HCT116 (cell line): ENCODE measurements at regions not wholly inside any gene's neighbourhood (a gene's known extent, or its start where the extent isn't known, plus 50 kb on each side); places are given as distances from the start of the nearest gene placed in this dataset.

Experiments used
- ATAC-seq: fragments of 200-7000 bp; cut with Tn5 transposase; 2 replicates; pipeline ENCODE4 v1.9.1; 2020; ENCODE audit warnings: mild to moderate bottlenecking, moderate library complexity
- BruUV-seq: library from RNA; stranded (reverse); fragments of 400-500 nt; replicated peaks from 2 replicates; lab custom pipeline; 2021; lab: Mats Ljungman, UMichigan
- CTCF ChIA-PET: fragments of 300-600 bp; sonication (Branson Sonifier 250); formaldehyde crosslinking; loops from one replicate; lab custom pipeline; 2021; ENCODE audit warnings: antibody characterized with exemption; lab: Charles Lee
- POLR2A ChIA-PET: fragments of 300-600, 350-600 bp; sonication (Branson Sonifier 250); formaldehyde crosslinking; loops from one replicate; lab custom pipeline; 2021; ENCODE audit warnings: antibody characterized with exemption; lab: Charles Lee
- RAD21 ChIA-PET, 2 experiments: fragments of 300-600 bp; sonication (Branson Sonifier 250); formaldehyde crosslinking; loops; one replicate each; lab custom pipeline; 2023; ENCODE audit warnings: low total read pairs in 2 of 2; ENCODE audit not compliant: uncharacterized antibody in 2 of 2, unreplicated experiment in 2 of 2, low non-redundant PET in 1 of 2; lab: Charles Lee
- DNase-seq: peaks from one replicate; pipeline ENCODE4 v3.0.0-alpha.2; 2010; ENCODE audit warnings: low read depth, low spot score
- H2AFZ ChIP-seq: fragments of 200-600 bp; shearing (Covaris generic), sonication (generic); 2 replicates; pipeline ENCODE4 v1.6.1; 2017; ENCODE audit warnings: low read depth, mixed run types, mixed read lengths, antibody characterized with exemption, low read length; ENCODE audit not compliant: poor library complexity, severe bottlenecking
- H3K27ac ChIP-seq: 2 replicates; pipeline ENCODE4 v1.5.1; 2012; ENCODE audit warnings: low read depth, low read length
- H3K27me3 ChIP-seq: fragments of 200-600 bp; sonication (generic); 2 replicates; pipeline ENCODE4 v1.6.1; 2016; ENCODE audit warnings: mixed run types, low read length, mixed read lengths; ENCODE audit not compliant: insufficient read depth
- H3K36me3 ChIP-seq, 2 experiments: fragments of 200-500 bp in 1 of 2; fragments of 200-600 bp in 1 of 2; sonication (Bioruptor generic) in 1 of 2; sonication (generic) in 1 of 2; 2 replicates each; pipeline versions ENCODE4 v1.5.1 to v1.6.1; 2014 to 2016; ENCODE audit warnings: low read length in 2 of 2, inconsistent platforms in 1 of 2, mixed read lengths in 1 of 2, mixed run types in 1 of 2; ENCODE audit not compliant: insufficient read depth in 2 of 2, control insufficient read depth in 1 of 2
- H3K4me1 ChIP-seq, 2 experiments: fragments of 200-600 bp in 1 of 2; sonication (generic) in 1 of 2; 2 replicates each; pipeline versions ENCODE4 v1.5.1 to v1.6.1; 2012 to 2017; ENCODE audit warnings: low read length in 2 of 2, inconsistent platforms in 1 of 2, mild to moderate bottlenecking in 1 of 2, mixed read lengths in 1 of 2, mixed run types in 1 of 2, moderate library complexity in 1 of 2; ENCODE audit not compliant: insufficient read depth in 2 of 2, control insufficient read depth in 1 of 2
- H3K4me2 ChIP-seq: fragments of 200-600 bp; sonication (generic); 2 replicates; pipeline ENCODE4 v1.6.1; 2017; ENCODE audit warnings: mixed run types, low read length, mixed read lengths
- H3K4me3 ChIP-seq, 2 experiments: fragments of 200-600 bp in 1 of 2; sonication (generic) in 1 of 2; replicated peaks in 1 of 2; 2 replicates each; pipeline ENCODE4 v1.5.1; 2011 to 2016; ENCODE audit warnings: low read length in 2 of 2, control low read depth in 1 of 2, low read depth in 1 of 2, mild to moderate bottlenecking in 1 of 2, mixed read lengths in 1 of 2, mixed run types in 1 of 2
- H3K79me2 ChIP-seq: fragments of 200-600 bp; sonication (generic); 2 replicates; pipeline ENCODE4 v1.6.1; 2017; ENCODE audit warnings: mild to moderate bottlenecking, mixed run types, low read length, moderate library complexity, mixed read lengths; ENCODE audit not compliant: insufficient read depth
- H3K9ac ChIP-seq: fragments of 200-600 bp; sonication (generic); 2 replicates; pipeline ENCODE4 v1.6.1; 2016; ENCODE audit warnings: low read length, mixed read lengths
- H3K9me2 ChIP-seq: fragments of 200-600 bp; sonication (generic), shearing (Covaris generic); 2 replicates; pipeline ENCODE4 v1.6.1; 2017; ENCODE audit warnings: mixed run types, mild to moderate bottlenecking, moderate library complexity; ENCODE audit not compliant: insufficient read depth
- H3K9me3 ChIP-seq, 2 experiments: fragments of 200-500 bp in 1 of 2; fragments of 200-600 bp in 1 of 2; sonication (Bioruptor generic) in 1 of 2; sonication (generic) in 1 of 2; 2 replicates each; pipeline ENCODE4 v1.6.1; 2014 to 2017; ENCODE audit warnings: low read length in 2 of 2, mixed read lengths in 2 of 2, inconsistent platforms in 1 of 2, low read depth in 1 of 2, mild to moderate bottlenecking in 1 of 2, mixed run types in 1 of 2, moderate library complexity in 1 of 2; ENCODE audit not compliant: control insufficient read depth in 1 of 2, insufficient read depth in 1 of 2
- H4K20me1 ChIP-seq: fragments of 200-600 bp; sonication (generic), shearing (Covaris generic); 2 replicates; pipeline ENCODE4 v1.6.1; 2017; ENCODE audit warnings: mixed run types, mild to moderate bottlenecking, moderate library complexity; ENCODE audit not compliant: insufficient read depth
- CBX3 ChIP-seq: IDR thresholded peaks from 2 replicates; pipeline ENCODE4 v1.6.1; 2012; ENCODE audit warnings: low read depth
- CEBPB ChIP-seq: IDR thresholded peaks from 2 replicates; pipeline ENCODE4 v1.6.1; 2012; ENCODE audit warnings: low read depth
- ELF1 ChIP-seq: IDR thresholded peaks from 2 replicates; pipeline ENCODE4 v1.6.1; 2012; ENCODE audit warnings: low read depth, borderline replicate concordance
- EZH2 ChIP-seq: fragments of 200-600 bp; sonication (generic); IDR thresholded peaks from 2 replicates; pipeline ENCODE4 v1.6.1; 2017; ENCODE audit warnings: antibody characterized with exemption, mixed run types
- JUND ChIP-seq: IDR thresholded peaks from 2 replicates; pipeline ENCODE4 v1.6.1; 2012
- POLR2A ChIP-seq: IDR thresholded peaks from 2 replicates; pipeline ENCODE4 v1.7.0; 2011; ENCODE audit warnings: borderline replicate concordance; ENCODE audit not compliant: insufficient read depth, insufficient read length; ENCODE audit errors: extremely low read depth
- POLR2AphosphoS5 ChIP-seq: IDR thresholded peaks from 2 replicates; pipeline ENCODE4 v1.6.1; 2011; ENCODE audit warnings: mild to moderate bottlenecking, low read depth, low read length, moderate library complexity
- SIN3A ChIP-seq: IDR thresholded peaks from 2 replicates; pipeline ENCODE4 v1.6.1; 2012; ENCODE audit warnings: low read depth
- SRF ChIP-seq: IDR thresholded peaks from 2 replicates; pipeline ENCODE4 v1.6.1; 2012; ENCODE audit warnings: low read depth
- YY1 ChIP-seq: IDR thresholded peaks from 2 replicates; pipeline ENCODE4 v1.6.1; 2011; ENCODE audit warnings: low read length, low read depth, moderate library complexity, mild to moderate bottlenecking; ENCODE audit not compliant: insufficient replicate concordance; ENCODE audit errors: extremely low read depth
- ZFX ChIP-seq: fragments of 450-650 bp; IDR thresholded peaks from 2 replicates; pipeline ENCODE4 v1.6.1; 2017
- intact Hi-C: fragments of 100-400 bp; cut with micrococcal nuclease; formaldehyde crosslinking; loops from 2 replicates; pipeline ENCODE4 v1.10.0; 2022
- TF ChIP-seq, protein P1 (sequence below): IDR thresholded peaks from 2 replicates; pipeline ENCODE4 v1.6.1; 2012
- TF ChIP-seq, protein P2 (sequence below): IDR thresholded peaks from 2 replicates; pipeline ENCODE4 v1.6.1; 2011; ENCODE audit warnings: mild to moderate bottlenecking, low read length, moderate library complexity; ENCODE audit not compliant: insufficient replicate concordance; ENCODE audit errors: extremely low read depth
- TF ChIP-seq, protein P3 (sequence below): IDR thresholded peaks from 2 replicates; pipeline ENCODE4 v1.6.1; 2012; ENCODE audit warnings: low read depth

DNA sequence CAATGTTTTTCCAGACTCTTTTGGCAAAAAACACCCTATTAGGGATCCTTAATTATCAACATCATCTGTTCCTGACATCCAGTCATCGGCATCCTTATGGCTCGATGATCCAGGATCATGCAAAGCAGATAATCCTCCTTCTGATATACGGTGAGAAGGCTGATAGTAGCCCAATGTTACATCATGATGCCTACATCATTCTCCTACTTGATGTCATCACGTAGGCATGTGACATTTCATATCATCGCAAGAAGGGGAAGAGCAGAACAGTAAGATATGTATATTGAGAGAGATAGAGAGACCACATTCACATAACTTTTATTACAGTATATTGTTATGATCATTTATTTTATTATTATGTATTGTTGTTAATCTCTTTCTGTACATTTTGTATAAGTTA is 168.6 kb downstream of the ADAMTS15 start (continued):
- TF ChIP-seq ELF1 (no peak), EZH2 (no peak), ZFX (no peak)
- TF ChIP-seq, protein P1, sequence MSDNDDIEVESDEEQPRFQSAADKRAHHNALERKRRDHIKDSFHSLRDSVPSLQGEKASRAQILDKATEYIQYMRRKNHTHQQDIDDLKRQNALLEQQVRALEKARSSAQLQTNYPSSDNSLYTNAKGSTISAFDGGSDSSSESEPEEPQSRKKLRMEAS: no peak

DNA sequence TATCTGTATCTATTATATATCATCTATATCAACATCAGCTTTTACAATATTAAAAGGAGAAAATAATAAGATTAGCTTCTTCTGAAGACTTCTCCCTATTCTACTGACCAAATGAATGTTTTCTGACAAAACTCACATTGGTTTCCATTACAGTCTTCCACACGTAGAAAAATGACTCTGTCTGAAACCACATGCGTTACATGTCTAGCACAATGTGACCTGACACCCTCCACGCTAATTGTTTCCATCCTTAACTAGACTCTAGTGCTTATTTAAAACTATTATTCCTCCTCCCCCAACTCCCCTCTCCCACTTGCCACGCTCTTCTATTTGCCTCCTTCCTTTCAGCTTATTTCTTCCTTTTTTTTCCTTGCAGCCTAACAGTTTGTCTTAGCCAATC is 172.1 kb downstream of the ADAMTS15 start:
- Histone ChIP-seq H4K20me1 (no peaks in the 10 kb centered on the region), H3K27ac (no peak overlapping the region), H3K9me2 (no peaks in the 10 kb centered on the region; the same call in 1 of the 2 replicates), H3K9me3 (no peaks in the 10 kb centered on the region), H3K27me3 (peaks cover 15% of the 10 kb centered on the region), H3K79me2 (no peaks in the 10 kb centered on the region), H3K4me1 (no peaks in the 10 kb centered on the region), H3K36me3 (no peaks in the 10 kb centered on the region), H3K9ac (no peak overlapping the region), H2AFZ (no peak overlapping the region), H3K4me3 (no peak overlapping the region), H3K4me2 (no peak overlapping the region)
- BruUV-seq: no TSS peak
- TF ChIP-seq CBX3 (no peak), CEBPB (no peak), POLR2A (no peak), EZH2 (no peak)
- no peak for ATAC-seq
- ChIA-PET RAD21 (no interaction called here), POLR2A (no interaction called here), CTCF (no interaction called here)
- no peak for DNase-seq
- intact Hi-C loops: no loop called here

DNA sequence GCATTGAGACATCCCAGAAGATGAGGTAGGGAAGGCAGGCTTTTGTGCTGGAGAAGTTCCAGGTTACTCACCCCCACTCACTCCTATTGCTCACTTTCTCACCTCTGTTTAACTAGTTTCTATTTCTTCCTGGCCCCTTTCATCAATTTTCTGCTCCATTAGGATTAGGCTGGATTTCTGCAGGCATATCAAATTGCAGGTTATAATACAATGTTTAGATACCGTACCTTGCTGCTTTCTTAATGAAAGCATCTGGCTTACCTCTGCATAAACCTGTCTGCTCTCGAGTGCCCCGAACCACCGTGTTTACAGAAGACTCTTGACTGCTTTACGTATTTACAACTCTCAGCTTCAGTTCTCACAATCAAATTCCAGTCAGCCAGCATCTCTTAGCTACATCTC is 173.7 kb downstream of the ADAMTS15 start:
- CTCF ChIA-PET: no interaction called here

More for the DNA sequence above, 173.7 kb downstream of the ADAMTS15 start:
- Histone ChIP-seq H3K9ac (no peak overlapping the region), H3K4me1 (no peaks in the 10 kb centered on the region), H3K36me3 (no peaks in the 10 kb centered on the region), H3K9me2 (no peaks in the 10 kb centered on the region; the same call in 1 of the 2 replicates), H3K9me3 (no peaks in the 10 kb centered on the region), H3K4me3 (no peak overlapping the region), H2AFZ (no peak overlapping the region), H3K27me3 (peaks cover 15% of the 10 kb centered on the region), H3K79me2 (no peaks in the 10 kb centered on the region), H4K20me1 (no peaks in the 10 kb centered on the region), H3K4me2 (no peak overlapping the region), H3K27ac (no peak overlapping the region)
- intact Hi-C loops: no loop called here
- ChIA-PET RAD21 (no interaction called here), POLR2A (no interaction called here)
- ATAC-seq (no peak), DNase-seq (no peak)
- TF ChIP-seq, protein P2, sequence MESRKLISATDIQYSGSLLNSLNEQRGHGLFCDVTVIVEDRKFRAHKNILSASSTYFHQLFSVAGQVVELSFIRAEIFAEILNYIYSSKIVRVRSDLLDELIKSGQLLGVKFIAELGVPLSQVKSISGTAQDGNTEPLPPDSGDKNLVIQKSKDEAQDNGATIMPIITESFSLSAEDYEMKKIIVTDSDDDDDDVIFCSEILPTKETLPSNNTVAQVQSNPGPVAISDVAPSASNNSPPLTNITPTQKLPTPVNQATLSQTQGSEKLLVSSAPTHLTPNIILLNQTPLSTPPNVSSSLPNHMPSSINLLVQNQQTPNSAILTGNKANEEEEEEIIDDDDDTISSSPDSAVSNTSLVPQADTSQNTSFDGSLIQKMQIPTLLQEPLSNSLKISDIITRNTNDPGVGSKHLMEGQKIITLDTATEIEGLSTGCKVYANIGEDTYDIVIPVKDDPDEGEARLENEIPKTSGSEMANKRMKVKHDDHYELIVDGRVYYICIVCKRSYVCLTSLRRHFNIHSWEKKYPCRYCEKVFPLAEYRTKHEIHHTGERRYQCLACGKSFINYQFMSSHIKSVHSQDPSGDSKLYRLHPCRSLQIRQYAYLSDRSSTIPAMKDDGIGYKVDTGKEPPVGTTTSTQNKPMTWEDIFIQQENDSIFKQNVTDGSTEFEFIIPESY: no peak
- no peak for TF ChIP-seq CEBPB
- no peak for TF ChIP-seq JUND
- no peak for TF ChIP-seq SIN3A
- TF ChIP-seq POLR2AphosphoS5: no peak
- TF ChIP-seq, protein P3, sequence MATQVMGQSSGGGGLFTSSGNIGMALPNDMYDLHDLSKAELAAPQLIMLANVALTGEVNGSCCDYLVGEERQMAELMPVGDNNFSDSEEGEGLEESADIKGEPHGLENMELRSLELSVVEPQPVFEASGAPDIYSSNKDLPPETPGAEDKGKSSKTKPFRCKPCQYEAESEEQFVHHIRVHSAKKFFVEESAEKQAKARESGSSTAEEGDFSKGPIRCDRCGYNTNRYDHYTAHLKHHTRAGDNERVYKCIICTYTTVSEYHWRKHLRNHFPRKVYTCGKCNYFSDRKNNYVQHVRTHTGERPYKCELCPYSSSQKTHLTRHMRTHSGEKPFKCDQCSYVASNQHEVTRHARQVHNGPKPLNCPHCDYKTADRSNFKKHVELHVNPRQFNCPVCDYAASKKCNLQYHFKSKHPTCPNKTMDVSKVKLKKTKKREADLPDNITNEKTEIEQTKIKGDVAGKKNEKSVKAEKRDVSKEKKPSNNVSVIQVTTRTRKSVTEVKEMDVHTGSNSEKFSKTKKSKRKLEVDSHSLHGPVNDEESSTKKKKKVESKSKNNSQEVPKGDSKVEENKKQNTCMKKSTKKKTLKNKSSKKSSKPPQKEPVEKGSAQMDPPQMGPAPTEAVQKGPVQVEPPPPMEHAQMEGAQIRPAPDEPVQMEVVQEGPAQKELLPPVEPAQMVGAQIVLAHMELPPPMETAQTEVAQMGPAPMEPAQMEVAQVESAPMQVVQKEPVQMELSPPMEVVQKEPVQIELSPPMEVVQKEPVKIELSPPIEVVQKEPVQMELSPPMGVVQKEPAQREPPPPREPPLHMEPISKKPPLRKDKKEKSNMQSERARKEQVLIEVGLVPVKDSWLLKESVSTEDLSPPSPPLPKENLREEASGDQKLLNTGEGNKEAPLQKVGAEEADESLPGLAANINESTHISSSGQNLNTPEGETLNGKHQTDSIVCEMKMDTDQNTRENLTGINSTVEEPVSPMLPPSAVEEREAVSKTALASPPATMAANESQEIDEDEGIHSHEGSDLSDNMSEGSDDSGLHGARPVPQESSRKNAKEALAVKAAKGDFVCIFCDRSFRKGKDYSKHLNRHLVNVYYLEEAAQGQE: no peak
- TF ChIP-seq SRF: no peak
- TF ChIP-seq YY1: no peak
- no TSS peak for BruUV-seq
